ENCODE measurements at regions not wholly inside any gene's neighbourhood (a gene's known extent, or its start where the extent isn't known, plus 50 kb on each side); places are given as distances from the start of the nearest gene placed in this dataset.

DNA sequence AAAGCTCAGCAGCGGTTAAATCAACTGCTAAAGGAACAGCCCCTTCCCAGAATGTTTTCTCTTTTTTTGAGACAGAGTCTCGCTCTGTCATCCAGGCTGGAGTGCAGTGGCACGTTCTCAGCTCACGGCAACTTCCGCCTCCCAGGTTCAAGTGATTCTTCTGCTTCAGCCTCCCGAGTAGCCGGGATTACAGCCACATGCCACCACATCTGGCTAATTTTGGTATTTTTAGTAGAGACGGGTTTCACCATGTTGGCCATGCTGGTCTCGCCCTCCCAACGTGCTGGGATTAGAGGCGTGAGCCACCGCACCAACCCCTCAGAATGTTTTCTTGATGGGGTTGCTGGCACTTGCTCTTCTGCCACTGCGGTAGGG lies 59.8 kb upstream of the IL6 start:
- TF ChIP-seq SP1 (IDR thresholded peaks at IDR 0.05; ENCODE audit: low read depth) (no peak), SIN3A (IDR thresholded peaks at IDR 0.05; ENCODE audit: low read depth) (no peak), POLR2A (IDR thresholded peaks at IDR 0.05; ENCODE audit: borderline replicate concordance, extremely low read depth, insufficient read depth, insufficient read length) (no peak), YY1 (IDR thresholded peaks at IDR 0.05; ENCODE audit: extremely low read depth, insufficient replicate concordance, low read depth, low read length) (no peak), EGR1 (IDR thresholded peaks at IDR 0.05; ENCODE audit: low read depth) (no peak), ZNF274 (IDR thresholded peaks at IDR 0.05; ENCODE audit: low read depth, low read length) (no peak), EZH2 (IDR thresholded peaks at IDR 0.05) (no peak)
- TF ChIP-seq, protein P1, sequence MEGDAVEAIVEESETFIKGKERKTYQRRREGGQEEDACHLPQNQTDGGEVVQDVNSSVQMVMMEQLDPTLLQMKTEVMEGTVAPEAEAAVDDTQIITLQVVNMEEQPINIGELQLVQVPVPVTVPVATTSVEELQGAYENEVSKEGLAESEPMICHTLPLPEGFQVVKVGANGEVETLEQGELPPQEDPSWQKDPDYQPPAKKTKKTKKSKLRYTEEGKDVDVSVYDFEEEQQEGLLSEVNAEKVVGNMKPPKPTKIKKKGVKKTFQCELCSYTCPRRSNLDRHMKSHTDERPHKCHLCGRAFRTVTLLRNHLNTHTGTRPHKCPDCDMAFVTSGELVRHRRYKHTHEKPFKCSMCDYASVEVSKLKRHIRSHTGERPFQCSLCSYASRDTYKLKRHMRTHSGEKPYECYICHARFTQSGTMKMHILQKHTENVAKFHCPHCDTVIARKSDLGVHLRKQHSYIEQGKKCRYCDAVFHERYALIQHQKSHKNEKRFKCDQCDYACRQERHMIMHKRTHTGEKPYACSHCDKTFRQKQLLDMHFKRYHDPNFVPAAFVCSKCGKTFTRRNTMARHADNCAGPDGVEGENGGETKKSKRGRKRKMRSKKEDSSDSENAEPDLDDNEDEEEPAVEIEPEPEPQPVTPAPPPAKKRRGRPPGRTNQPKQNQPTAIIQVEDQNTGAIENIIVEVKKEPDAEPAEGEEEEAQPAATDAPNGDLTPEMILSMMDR (IDR thresholded peaks at IDR 0.05 in 2 of 3, conservative IDR thresholded peaks at IDR 0.05 in 1 of 3; ENCODE audit: borderline replicate concordance in 1 of 3, insufficient read depth in 1 of 3, low read depth in 2 of 3, low read length in 2 of 3), result no peak

All from HCT116 (cell line).